ENCODE measurements at regions not wholly inside any gene's neighbourhood (a gene's known extent, or its start where the extent isn't known, plus 50 kb on each side); places are given as distances from the start of the nearest gene placed in this dataset.

GRCh38 chr14:94695231-94695630, 74.7 kb downstream of the GSC start:
- H3K4me3 ChIP-seq (ENCODE audit: insufficient read depth, low read length) = no peak overlapping the region
- no peaks in the 10 kb centered on the region for H3K79me2 ChIP-seq (ENCODE audit: insufficient read depth, low read length)
- H3K4me2 ChIP-seq (ENCODE audit: insufficient read depth, low read length) = no peak overlapping the region
- no peak for DNase-seq (ENCODE audit: insufficient read length, low spot score, missing footprints)
- H4K20me1 ChIP-seq (ENCODE audit: insufficient read depth, low read length) = no peaks in the 10 kb centered on the region
- no peaks in the 10 kb centered on the region for H3K36me3 ChIP-seq (ENCODE audit: insufficient read depth, low read length)
- H3K27ac ChIP-seq (ENCODE audit: low read depth, low read length) = no peak overlapping the region
- H3K4me1 ChIP-seq (ENCODE audit: insufficient read depth, low read length) = peaks cover 9% of the 10 kb centered on the region
- H3K27me3 ChIP-seq (ENCODE audit: insufficient read depth, low read length) = no peaks in the 10 kb centered on the region
- no peak for TF ChIP-seq CTCF (IDR thresholded peaks at IDR 0.05; ENCODE audit: extremely low read depth, low read depth, low read length)
- H2AFZ ChIP-seq (ENCODE audit: low read length) = no peak overlapping the region
- H3K9me3 ChIP-seq (ENCODE audit: low read depth, low read length) = no peaks in the 10 kb centered on the region

- Histone ChIP-seq H2AFZ (ENCODE audit: low read length) (no peak overlapping the region), H3K4me3 (ENCODE audit: insufficient read depth, low read length) (no peak overlapping the region), H4K20me1 (ENCODE audit: insufficient read depth, low read length) (no peaks in the 10 kb centered on the region), H3K27ac (ENCODE audit: low read depth, low read length) (no peak overlapping the region), H3K9me3 (ENCODE audit: low read depth, low read length) (no peaks in the 10 kb centered on the region), H3K4me1 (ENCODE audit: insufficient read depth, low read length) (peaks cover 13% of the 10 kb centered on the region), H3K79me2 (ENCODE audit: insufficient read depth, low read length) (no peaks in the 10 kb centered on the region), H3K4me2 (ENCODE audit: insufficient read depth, low read length) (no peak overlapping the region), H3K36me3 (ENCODE audit: insufficient read depth, low read length) (no peaks in the 10 kb centered on the region), H3K27me3 (ENCODE audit: insufficient read depth, low read length) (no peaks in the 10 kb centered on the region)
- TF ChIP-seq CTCF (IDR thresholded peaks at IDR 0.05; ENCODE audit: extremely low read depth, low read depth, low read length) = no peak
- peak; percentile 96 for DNase-seq (ENCODE audit: insufficient read length, low spot score, missing footprints)
Observed at GRCh38 chr14:94691660-94692034, 78.3 kb downstream of the GSC start.

- peak; percentile 83 for DNase-seq (ENCODE audit: insufficient read length, low spot score, missing footprints)
- no peak for TF ChIP-seq CTCF (IDR thresholded peaks at IDR 0.05; ENCODE audit: extremely low read depth, low read depth, low read length)
- H3K4me2 ChIP-seq (ENCODE audit: insufficient read depth, low read length) = no peak overlapping the region
- no peak overlapping the region for H2AFZ ChIP-seq (ENCODE audit: low read length)
- H3K4me1 ChIP-seq (ENCODE audit: insufficient read depth, low read length) = peaks cover 13% of the 10 kb centered on the region
- H3K9me3 ChIP-seq (ENCODE audit: low read depth, low read length) = no peaks in the 10 kb centered on the region
- H3K27me3 ChIP-seq (ENCODE audit: insufficient read depth, low read length) = no peaks in the 10 kb centered on the region
- no peaks in the 10 kb centered on the region for H4K20me1 ChIP-seq (ENCODE audit: insufficient read depth, low read length)
- H3K4me3 ChIP-seq (ENCODE audit: insufficient read depth, low read length) = no peak overlapping the region
- no peaks in the 10 kb centered on the region for H3K36me3 ChIP-seq (ENCODE audit: insufficient read depth, low read length)
- H3K79me2 ChIP-seq (ENCODE audit: insufficient read depth, low read length) = no peaks in the 10 kb centered on the region
- no peak overlapping the region for H3K27ac ChIP-seq (ENCODE audit: low read depth, low read length)
Observed at GRCh38 chr14:94690896-94691659, 78.8 kb downstream of the GSC start.

GRCh38 chr14:94690486-94690885, 78.3 kb downstream of the SERPINA3 start:
- DNase-seq (ENCODE audit: insufficient read length, low spot score, missing footprints) = peak; percentile 50
- TF ChIP-seq CTCF (IDR thresholded peaks at IDR 0.05; ENCODE audit: extremely low read depth, low read depth, low read length) = no peak
- Histone ChIP-seq H3K36me3 (ENCODE audit: insufficient read depth, low read length) (no peaks in the 10 kb centered on the region), H3K4me1 (ENCODE audit: insufficient read depth, low read length) (peaks cover 13% of the 10 kb centered on the region), H3K4me2 (ENCODE audit: insufficient read depth, low read length) (no peak overlapping the region), H4K20me1 (ENCODE audit: insufficient read depth, low read length) (no peaks in the 10 kb centered on the region), H3K27ac (ENCODE audit: low read depth, low read length) (no peak overlapping the region), H2AFZ (ENCODE audit: low read length) (no peak overlapping the region), H3K9me3 (ENCODE audit: low read depth, low read length) (no peaks in the 10 kb centered on the region), H3K4me3 (ENCODE audit: insufficient read depth, low read length) (no peak overlapping the region), H3K27me3 (ENCODE audit: insufficient read depth, low read length) (no peaks in the 10 kb centered on the region), H3K79me2 (ENCODE audit: insufficient read depth, low read length) (no peaks in the 10 kb centered on the region)

Measured in osteoblast (primary cell).